HepG2 (cell line): ENCODE measurements at regions not wholly inside any gene's neighbourhood (a gene's known extent, or its start where the extent isn't known, plus 50 kb on each side); places are given as distances from the start of the nearest gene placed in this dataset.

ENCODE experiments used
- ATAC-seq: fragments of 200-7000 bp; cut with Tn5 transposase; 3 replicates; pipeline ENCODE4 v1.9.1; 2020; ENCODE audit warnings: mild to moderate bottlenecking, moderate library complexity
- BruUV-seq: library from RNA; stranded (reverse); fragments of 400-500 nt; replicated peaks from 2 replicates; lab custom pipeline; 2021; lab: Mats Ljungman, UMichigan
- CTCF ChIA-PET: fragments of 300-600 bp; formaldehyde crosslinking; extraction: SDS; loops from one replicate; lab custom pipeline; 2021; ENCODE audit warnings: low total read pairs, inconsistent platforms, low intra/inter-chr PET ratio; lab: Yijun Ruan, JAX
- POLR2A ChIA-PET: fragments of 350-600 bp; sonication (Branson Sonifier 250); formaldehyde crosslinking; loops from one replicate; lab custom pipeline; 2020; ENCODE audit warnings: antibody characterized with exemption, inconsistent platforms; lab: Yijun Ruan, JAX
- DNase-seq: peaks from one replicate; pipeline ENCODE4 v3.0.0-alpha.2; 2015; ENCODE audit warnings: low spot score
- FAIRE-seq: peaks from 3 replicates; lab custom pipeline; 2011; peaks lifted over from hg19 to GRCh38; lab: Jason Lieb, UNC
- H2AFZ ChIP-seq: one replicate; pipeline ENCODE4 v1.6.1; 2011; ENCODE audit warnings: low read length, inconsistent platforms
- H3K27ac ChIP-seq: fragments of 300-600 bp; 3 replicates; pipeline ENCODE4 v1.8.0; 2011; ENCODE audit warnings: mixed run types, mild to moderate bottlenecking, mixed read lengths, low read length, inconsistent platforms; ENCODE audit not compliant: insufficient read depth; ENCODE audit errors: extremely low read length
- H3K27me3 ChIP-seq, 2 experiments: fragments of 200-600 bp in 1 of 2; 2 replicates in 1 of 2; 3 replicates in 1 of 2; pipeline versions ENCODE4 v1.6.0 to v1.8.0; 2011; ENCODE audit warnings: low read length in 2 of 2, mild to moderate bottlenecking in 2 of 2, moderate library complexity in 2 of 2, inconsistent platforms in 1 of 2; ENCODE audit not compliant: insufficient read depth in 2 of 2, control insufficient read depth in 1 of 2
- H3K36me3 ChIP-seq, 2 experiments: fragments of 200-600 bp in 1 of 2; replicated peaks in 1 of 2; 2 replicates in 1 of 2; 3 replicates in 1 of 2; pipeline versions ENCODE4 v1.5.1 to v1.8.0; 2011; ENCODE audit warnings: low read length in 2 of 2, inconsistent platforms in 1 of 2; ENCODE audit not compliant: insufficient read depth in 2 of 2, control insufficient read depth in 1 of 2
- H3K4me1 ChIP-seq: 2 replicates; pipeline ENCODE4 v1.5.1; 2012; ENCODE audit warnings: low read length, inconsistent platforms; ENCODE audit not compliant: insufficient read depth
- H3K4me2 ChIP-seq: 2 replicates; pipeline ENCODE4 v1.6.0; 2011; ENCODE audit warnings: low read depth, low read length, inconsistent platforms
- H3K4me3 ChIP-seq, 3 experiments: fragments of 200-600 bp in 1 of 3; sonication (generic), shearing (Covaris generic) in 1 of 3; replicated peaks in 1 of 3; 2 replicates each; pipeline ENCODE4 v1.5.1; 2011 to 2016; ENCODE audit warnings: low read length in 3 of 3, inconsistent platforms in 2 of 3, low read depth in 2 of 3, mild to moderate bottlenecking in 2 of 3, control low read depth in 1 of 3, mixed read lengths in 1 of 3; ENCODE audit not compliant: insufficient read depth in 1 of 3
- H3K79me2 ChIP-seq: one replicate; pipeline ENCODE4 v1.6.1; 2011; ENCODE audit warnings: low read length, inconsistent platforms; ENCODE audit not compliant: insufficient read depth
- H3K9ac ChIP-seq: 2 replicates; pipeline ENCODE4 v1.6.0; 2011; ENCODE audit warnings: mild to moderate bottlenecking, low read depth, low read length, inconsistent platforms; ENCODE audit not compliant: insufficient read depth
- H3K9me3 ChIP-seq: 2 replicates; pipeline ENCODE4 v1.5.1; 2012; ENCODE audit warnings: mild to moderate bottlenecking, low read length
- H4K20me1 ChIP-seq: 2 replicates; pipeline ENCODE4 v1.6.0; 2011; ENCODE audit warnings: inconsistent platforms, mild to moderate bottlenecking, low read length, moderate library complexity; ENCODE audit not compliant: insufficient read depth
- ATF4 ChIP-seq, 2 experiments: fragments of 450-650 bp in 1 of 2; sonication (generic) in 1 of 2; formaldehyde crosslinking; IDR thresholded peaks; 2 replicates each; pipeline versions ENCODE4 v1.5.0 to v1.8.0; 2020 to 2022; ENCODE audit warnings: mild to moderate bottlenecking in 1 of 2, missing genetic modification reagents in 1 of 2
- HDAC6 ChIP-seq: fragments of 200-600 bp; sonication (generic); IDR thresholded peaks from 2 replicates; pipeline ENCODE4 v1.7.0; 2017; ENCODE audit warnings: mild to moderate bottlenecking, antibody characterized with exemption, low read length, low read depth
- HNRNPK ChIP-seq: fragments of 200-400 bp; formaldehyde crosslinking; IDR thresholded peaks from 2 replicates; pipeline ENCODE4 v1.6.1; 2018; ENCODE audit warnings: low read length, low read depth, moderate library complexity, mild to moderate bottlenecking; ENCODE audit not compliant: poor library complexity, severe bottlenecking
- NPAS2 ChIP-seq: sonication (generic); formaldehyde crosslinking; IDR thresholded peaks from 2 replicates; pipeline ENCODE4 v1.8.0; 2022; ENCODE audit warnings: mild to moderate bottlenecking, missing genetic modification reagents, borderline replicate concordance
- PTBP1 ChIP-seq: fragments of 200-400 bp; formaldehyde crosslinking; IDR thresholded peaks from 2 replicates; pipeline ENCODE4 v1.6.1; 2018; ENCODE audit warnings: low read length, low read depth; ENCODE audit not compliant: poor library complexity, severe bottlenecking
- REXO4 ChIP-seq: sonication (generic); formaldehyde crosslinking; IDR thresholded peaks from 2 replicates; pipeline ENCODE4 v1.8.0; 2022; ENCODE audit warnings: missing genetic modification reagents, mild to moderate bottlenecking, borderline replicate concordance
- RFX1 ChIP-seq: fragments of 450-650 bp; IDR thresholded peaks from 2 replicates; pipeline ENCODE4 v1.6.1; 2017
- RFXANK ChIP-seq: IDR thresholded peaks from 2 replicates; pipeline ENCODE4 v1.6.1; 2016
- SAFB2 ChIP-seq: sonication (generic); formaldehyde crosslinking; IDR thresholded peaks from 2 replicates; pipeline ENCODE4 v1.5.1; 2020; ENCODE audit warnings: missing genetic modification reagents, low read depth, mild to moderate bottlenecking, borderline replicate concordance
- ZFP1 ChIP-seq: IDR thresholded peaks from 2 replicates; pipeline ENCODE4 v1.6.1; 2016
- ZNF572 ChIP-seq: sonication (generic); formaldehyde crosslinking; IDR thresholded peaks from 2 replicates; pipeline ENCODE4 v1.5.1; 2020; ENCODE audit warnings: mild to moderate bottlenecking, missing genetic modification reagents
- ZNF580 ChIP-seq: IDR thresholded peaks from 2 replicates; pipeline ENCODE4 v1.6.1; 2016; ENCODE audit warnings: low read depth, borderline replicate concordance
- ZSCAN22 ChIP-seq: sonication (generic); formaldehyde crosslinking; IDR thresholded peaks from 2 replicates; pipeline ENCODE4 v1.4.0; 2020; ENCODE audit warnings: mild to moderate bottlenecking, missing genetic modification reagents
- WGBS: methylation state at CpG from one replicate; pipeline ENCODE4 v1.1.6; 2017; ENCODE audit warnings: low lambda C conversion rate; 5-methylcytosine and 5-hydroxymethylcytosine counted together
- in situ Hi-C: cut with HindIII; loops from 2 replicates; pipeline ENCODE4 v1.10.0; 2017; ENCODE audit warnings: low pct_unique_long_range_greater_than_20kb; ENCODE audit not compliant: extremely low pct_ligation_motif_present
- intact Hi-C: fragments of 100-400 bp; cut with micrococcal nuclease; formaldehyde crosslinking; loops from one replicate; pipeline ENCODE4 v1.10.0; 2022; ENCODE audit not compliant: unreplicated experiment

GRCh38 chr10:130263289-130263688, 127.1 kb downstream of the GLRX3 start:
- no peak for FAIRE-seq
- H2AFZ ChIP-seq: no peak overlapping the region

GRCh38 chr10:130265542-130265941, 129.4 kb downstream of the GLRX3 start:
- ATAC-seq: no peak
- Histone ChIP-seq H3K9ac (no peak overlapping the region), H4K20me1 (no peaks in the 10 kb centered on the region), H3K27me3 (peaks cover 1 to 11% of the 10 kb centered on the region in 2 experiments; a peak in 1 of 5 replicates), H3K79me2 (no peaks in the 10 kb centered on the region)
- no peak for FAIRE-seq
- DNase-seq: no peak
- WGBS: 21% methylated on average over 10 of the region's 11 CpGs
- intact Hi-C loops: no loop called here
- TF ChIP-seq ZFP1 (CRISPR knock-in tag) (no peak), ATF4 (CRISPR knock-in tag; IDR thresholded peaks at IDR 0.05) (no peak), ZNF580 (CRISPR knock-in tag) (no peak), REXO4 (no peak), HDAC6 (no peak), HNRNPK (no peak), RFXANK (no peak), PTBP1 (no peak), SAFB2 (CRISPR knock-in tag) (no peak)
- TF ChIP-seq, all 625 proteins: peak for 0
- POLR2A ChIA-PET: no interaction called here
- Histone ChIP-seq H3K9me3 (peaks cover 28% of the 10 kb centered on the region; the same call in 1 of the 2 replicates), H3K36me3 (no peaks in the 10 kb centered on the region), H3K4me2 (no peak overlapping the region), H3K4me1 (no peaks in the 10 kb centered on the region), H3K27ac (no peak overlapping the region), H2AFZ (no peak overlapping the region), H3K4me3 (no peak overlapping the region)
- in situ Hi-C loops: no loop called here
- no TSS peak for BruUV-seq
- CTCF ChIA-PET: no interaction called here

More at GRCh38 chr10:130263289-130263688, 127.1 kb downstream of the GLRX3 start:
- H3K9ac ChIP-seq: no peak overlapping the region
- intact Hi-C loops (no loop called here), in situ Hi-C loops (no loop called here)
- H3K27me3 ChIP-seq: peaks cover 1 to 7% of the 10 kb centered on the region in 2 experiments; a peak in 1 of 5 replicates
- no peak for TF ChIP-seq ZSCAN22 (CRISPR knock-in tag)
- TF ChIP-seq RFX1: peak; percentile 50; the same call in 1 of the 2 replicates
- TF ChIP-seq NPAS2 (CRISPR knock-in tag): no peak
- no peak for TF ChIP-seq ZNF572 (CRISPR knock-in tag)
- no peak for TF ChIP-seq PTBP1
- no peaks in the 10 kb centered on the region for H3K4me1 ChIP-seq
- ATAC-seq (no peak), DNase-seq (no peak)
- ChIA-PET CTCF (no interaction called here), POLR2A (no interaction called here)
- H3K79me2 ChIP-seq: no peaks in the 10 kb centered on the region
- H3K4me3 ChIP-seq: no peak overlapping the region
- H4K20me1 ChIP-seq: no peaks in the 10 kb centered on the region
- H3K36me3 ChIP-seq: no peaks in the 10 kb centered on the region
- no peak overlapping the region for H3K27ac ChIP-seq
- 5% methylated on average over 11 of the region's 12 CpGs for WGBS
- no peak overlapping the region for H3K4me2 ChIP-seq
- peaks cover 25% of the 10 kb centered on the region; the same call in 1 of the 2 replicates for H3K9me3 ChIP-seq
- no TSS peak for BruUV-seq
